Lower leg skin (tissue), 4 donors: ENCODE measurements at regions not wholly inside any gene's neighbourhood (a gene's known extent, or its start where the extent isn't known, plus 50 kb on each side); places are given as distances from the start of the nearest gene placed in this dataset.

ENCODE experiments used
- DNase-seq, 2 donors: peaks; one replicate each; pipeline ENCODE4 v3.0.0-alpha.2; 2019; ENCODE audit warnings: low spot score in 2 of 2
- H3K4me3 ChIP-seq: fragments of 200-600 bp; sonication (generic); 2 replicates; pipeline ENCODE4 v1.5.1; 2017; ENCODE audit warnings: mild to moderate bottlenecking, low read depth; ENCODE audit not compliant: poor library complexity, severe bottlenecking
- POLR2A ChIP-seq, 2 donors: fragments of 450-650 bp; IDR thresholded peaks; one replicate each; pipeline ENCODE4 v1.6.1; 2016 to 2017; ENCODE audit warnings: antibody characterized with exemption in 2 of 2, mild to moderate bottlenecking in 1 of 2, moderate library complexity in 1 of 2
- WGBS, 2 donors: methylation state at CpG; one replicate each; pipeline ENCODE4 v1.1.5; 2018; 5-methylcytosine and 5-hydroxymethylcytosine counted together
- intact Hi-C: fragments of 100-400 bp; cut with DNase I; formaldehyde crosslinking; loops from one replicate; pipeline ENCODE4 v1.15.0; 2023; ENCODE audit warnings: low total_unique reads
- TF ChIP-seq, protein P1 (sequence below), 3 donors: fragments of 450-650 bp; IDR thresholded peaks; one replicate each; pipeline ENCODE4 v1.5.1; 2016; ENCODE audit warnings: antibody characterized with exemption in 3 of 3, mild to moderate bottlenecking in 3 of 3, moderate library complexity in 2 of 3

DNA sequence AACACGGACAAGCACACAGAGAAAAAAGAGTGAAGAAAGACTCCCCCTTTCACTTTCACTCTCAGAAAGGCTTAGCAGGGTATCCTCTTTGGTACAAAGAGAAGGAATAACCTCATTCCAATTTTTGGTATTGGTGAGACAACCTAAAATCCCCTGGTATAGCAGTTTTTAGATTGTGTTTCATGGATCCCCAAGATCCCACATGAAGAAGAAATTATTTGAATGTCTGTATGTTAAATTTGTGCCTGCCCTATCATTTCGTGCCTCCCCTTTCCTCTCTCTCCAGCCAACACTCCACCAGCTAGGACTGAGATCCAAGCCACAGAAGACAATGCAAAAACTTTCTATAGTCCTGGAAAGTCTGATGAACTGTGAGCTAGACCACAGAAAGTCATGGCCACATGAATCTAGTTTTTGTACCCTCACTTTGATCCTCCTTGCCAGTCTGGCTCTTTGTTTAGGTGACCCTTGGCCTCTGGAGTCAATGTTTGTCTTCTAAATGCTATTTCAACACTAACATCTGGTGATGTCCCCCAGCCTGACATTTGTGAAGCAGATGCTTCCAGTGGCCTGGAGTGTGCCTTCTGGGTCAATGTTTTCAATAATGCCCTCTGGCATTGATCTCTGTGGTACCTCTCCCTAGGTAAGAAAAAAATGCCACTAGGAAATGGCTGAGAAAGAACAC lies 181.9 kb upstream of the BMP4 start:
- TF ChIP-seq POLR2A (IDR thresholded peaks at IDR 0.05): no peak
- TF ChIP-seq, protein P1, sequence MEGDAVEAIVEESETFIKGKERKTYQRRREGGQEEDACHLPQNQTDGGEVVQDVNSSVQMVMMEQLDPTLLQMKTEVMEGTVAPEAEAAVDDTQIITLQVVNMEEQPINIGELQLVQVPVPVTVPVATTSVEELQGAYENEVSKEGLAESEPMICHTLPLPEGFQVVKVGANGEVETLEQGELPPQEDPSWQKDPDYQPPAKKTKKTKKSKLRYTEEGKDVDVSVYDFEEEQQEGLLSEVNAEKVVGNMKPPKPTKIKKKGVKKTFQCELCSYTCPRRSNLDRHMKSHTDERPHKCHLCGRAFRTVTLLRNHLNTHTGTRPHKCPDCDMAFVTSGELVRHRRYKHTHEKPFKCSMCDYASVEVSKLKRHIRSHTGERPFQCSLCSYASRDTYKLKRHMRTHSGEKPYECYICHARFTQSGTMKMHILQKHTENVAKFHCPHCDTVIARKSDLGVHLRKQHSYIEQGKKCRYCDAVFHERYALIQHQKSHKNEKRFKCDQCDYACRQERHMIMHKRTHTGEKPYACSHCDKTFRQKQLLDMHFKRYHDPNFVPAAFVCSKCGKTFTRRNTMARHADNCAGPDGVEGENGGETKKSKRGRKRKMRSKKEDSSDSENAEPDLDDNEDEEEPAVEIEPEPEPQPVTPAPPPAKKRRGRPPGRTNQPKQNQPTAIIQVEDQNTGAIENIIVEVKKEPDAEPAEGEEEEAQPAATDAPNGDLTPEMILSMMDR (IDR thresholded peaks at IDR 0.05): peak in 1 of 3 donors; percentile 92
- intact Hi-C loops: no loop called here
- no peak for DNase-seq
- WGBS, 2 donors: 66 to 71% methylated on average over 2 of the region's 2 CpGs
- no peak overlapping the region for H3K4me3 ChIP-seq

- no peak overlapping the region for H3K4me3 ChIP-seq
- no peak for DNase-seq
- WGBS, 2 donors: 90% methylated on average over 1 of the region's 1 CpG
- no peak for TF ChIP-seq POLR2A (IDR thresholded peaks at IDR 0.05)
- TF ChIP-seq, protein P1 (IDR thresholded peaks at IDR 0.05): no peak
- intact Hi-C loops: no loop called here
These were observed 183.9 kb upstream of the BMP4 start for GRCh38 chr14:54140551-54140950.

DNA sequence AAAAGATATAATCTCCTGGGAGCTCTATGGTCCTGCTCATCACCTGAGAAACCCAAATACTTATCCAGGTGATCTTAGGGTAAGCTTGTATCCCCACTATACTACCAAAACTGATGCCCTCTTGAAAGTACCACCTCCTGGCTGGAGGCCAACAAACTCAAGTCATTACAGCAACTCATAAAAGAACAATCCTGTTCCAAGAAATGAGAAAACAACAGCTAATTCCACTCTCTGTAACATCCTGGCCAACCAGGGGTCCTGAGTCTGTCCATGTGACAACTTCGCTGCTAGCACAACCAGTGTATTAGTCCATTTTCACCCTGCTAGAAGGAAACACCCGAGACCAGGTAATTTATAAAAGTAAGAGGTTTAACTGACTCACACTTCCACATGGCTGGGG lies 190.0 kb upstream of the BMP4 start:
- WGBS, 2 donors: 84 to 87% methylated on average over 2 of the region's 2 CpGs
- intact Hi-C loops: no loop called here
- TF ChIP-seq POLR2A (IDR thresholded peaks at IDR 0.05): no peak
- TF ChIP-seq, protein P1 (IDR thresholded peaks at IDR 0.05): no peak
- no peak for DNase-seq
- no peak overlapping the region for H3K4me3 ChIP-seq

DNA sequence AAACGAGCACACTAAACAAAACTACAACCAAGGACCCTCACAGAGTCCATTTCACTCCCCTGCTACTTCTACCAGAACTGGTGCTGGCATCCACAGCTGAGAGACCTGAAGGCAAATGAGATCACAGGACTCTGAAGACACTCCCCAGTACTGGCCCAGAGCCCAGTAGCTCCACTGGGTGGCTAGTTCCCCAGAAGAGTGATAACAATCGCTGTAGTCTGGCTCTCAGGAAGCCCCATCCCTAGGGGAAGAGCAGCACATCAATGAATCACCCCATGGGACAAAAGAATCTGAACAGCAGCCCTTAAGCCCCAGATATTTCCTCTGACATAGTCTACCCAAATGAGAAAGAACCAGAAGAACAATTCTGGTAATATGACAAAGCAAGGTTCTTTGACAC lies 190.7 kb upstream of the BMP4 start:
- TF ChIP-seq, protein P1 (IDR thresholded peaks at IDR 0.05): no peak
- TF ChIP-seq POLR2A (IDR thresholded peaks at IDR 0.05): no peak

GRCh38 chr14:54147758-54148157 lies 191.1 kb upstream of the BMP4 start:
- H3K4me3 ChIP-seq: no peak overlapping the region
- intact Hi-C loops: no loop called here
- WGBS, 2 donors: 86 to 89% methylated on average over 3 of the region's 3 CpGs
- no peak for DNase-seq
- TF ChIP-seq POLR2A (IDR thresholded peaks at IDR 0.05): no peak
- TF ChIP-seq, protein P1 (IDR thresholded peaks at IDR 0.05): no peak

More for the DNA sequence above, 190.7 kb upstream of the BMP4 start:
- WGBS, 2 donors: 35 to 44% methylated on average over 2 of the region's 2 CpGs
- no peak overlapping the region for H3K4me3 ChIP-seq
- DNase-seq: no peak
- intact Hi-C loops: no loop called here

- TF ChIP-seq, protein P1 (IDR thresholded peaks at IDR 0.05): no peak
- intact Hi-C loops: no loop called here
- no peak for DNase-seq
- 86 to 93% methylated on average over 3 of the region's 3 CpGs for WGBS, 2 donors
- H3K4me3 ChIP-seq: no peak overlapping the region
These were observed 191.6 kb upstream of the BMP4 start for GRCh38 chr14:54148251-54148650.
